Upper lobe of left lung (tissue), 4 donors: ENCODE measurements at regions not wholly inside any gene's neighbourhood (a gene's known extent, or its start where the extent isn't known, plus 50 kb on each side); places are given as distances from the start of the nearest gene placed in this dataset.

Experiments used
- POLR2AphosphoS5 ChIP-seq, 2 donors: sonication (generic); formaldehyde crosslinking; IDR thresholded peaks; one replicate each; pipeline ENCODE4 v1.5.1; 2017; ENCODE audit warnings: antibody characterized with exemption in 2 of 2
- TF ChIP-seq, protein P1 (sequence below), 6 experiments: fragments of 450-650 bp in 4 of 6; fragments of 200-600 bp in 2 of 6; sonication (generic) in 2 of 6; IDR thresholded peaks; one replicate each; pipeline ENCODE4 v1.5.1; 2016 to 2019; ENCODE audit warnings: antibody characterized with exemption in 6 of 6

DNA sequence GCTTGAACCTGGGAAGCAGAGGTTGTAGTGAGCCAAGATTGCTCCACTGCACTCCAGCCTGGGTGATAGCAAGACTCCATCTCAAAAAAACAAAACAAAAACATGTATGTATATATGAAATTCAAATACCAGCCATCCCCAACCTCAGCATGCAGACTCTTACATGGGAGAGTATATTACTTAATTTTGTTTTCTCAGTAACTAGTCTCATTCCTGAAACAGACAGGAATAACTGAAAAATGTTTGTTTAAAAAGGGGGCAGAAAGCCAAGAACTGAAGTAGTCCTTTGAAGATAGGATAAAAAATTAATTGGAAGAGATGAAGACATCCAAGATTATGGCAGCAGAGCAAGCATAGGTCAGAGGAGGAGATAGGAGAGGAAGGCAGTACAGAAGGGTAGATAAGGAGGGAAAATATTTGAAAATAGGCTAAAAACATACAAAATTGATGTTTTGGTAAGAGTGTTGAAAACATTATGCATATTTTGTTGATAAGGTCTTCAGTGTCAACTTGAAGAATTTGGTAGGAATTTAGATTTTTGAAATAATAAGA, 309.9 kb downstream of the MAT2B start:
- TF ChIP-seq, protein P1, sequence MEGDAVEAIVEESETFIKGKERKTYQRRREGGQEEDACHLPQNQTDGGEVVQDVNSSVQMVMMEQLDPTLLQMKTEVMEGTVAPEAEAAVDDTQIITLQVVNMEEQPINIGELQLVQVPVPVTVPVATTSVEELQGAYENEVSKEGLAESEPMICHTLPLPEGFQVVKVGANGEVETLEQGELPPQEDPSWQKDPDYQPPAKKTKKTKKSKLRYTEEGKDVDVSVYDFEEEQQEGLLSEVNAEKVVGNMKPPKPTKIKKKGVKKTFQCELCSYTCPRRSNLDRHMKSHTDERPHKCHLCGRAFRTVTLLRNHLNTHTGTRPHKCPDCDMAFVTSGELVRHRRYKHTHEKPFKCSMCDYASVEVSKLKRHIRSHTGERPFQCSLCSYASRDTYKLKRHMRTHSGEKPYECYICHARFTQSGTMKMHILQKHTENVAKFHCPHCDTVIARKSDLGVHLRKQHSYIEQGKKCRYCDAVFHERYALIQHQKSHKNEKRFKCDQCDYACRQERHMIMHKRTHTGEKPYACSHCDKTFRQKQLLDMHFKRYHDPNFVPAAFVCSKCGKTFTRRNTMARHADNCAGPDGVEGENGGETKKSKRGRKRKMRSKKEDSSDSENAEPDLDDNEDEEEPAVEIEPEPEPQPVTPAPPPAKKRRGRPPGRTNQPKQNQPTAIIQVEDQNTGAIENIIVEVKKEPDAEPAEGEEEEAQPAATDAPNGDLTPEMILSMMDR (IDR thresholded peaks at IDR 0.05) = no peak
- TF ChIP-seq POLR2AphosphoS5 (IDR thresholded peaks at IDR 0.05) = no peak
